Sigmoid colon (tissue), 6 donors: ENCODE measurements at regions not wholly inside any gene's neighbourhood (a gene's known extent, or its start where the extent isn't known, plus 50 kb on each side); places are given as distances from the start of the nearest gene placed in this dataset.

Source experiments
- DNase-seq: peaks from one replicate; pipeline ENCODE4 v3.0.0-alpha.2; 2019
- H3K27ac ChIP-seq, 4 donors: fragments of 200-600 bp; sonication (generic); one replicate each; pipeline ENCODE4 v1.5.1; 2016 to 2019; ENCODE audit warnings: mild to moderate bottlenecking in 1 of 4
- H3K27me3 ChIP-seq, 3 donors: fragments of 200-600 bp; sonication (generic); one replicate each; pipeline ENCODE4 v1.5.1; 2019; ENCODE audit warnings: mild to moderate bottlenecking in 1 of 3
- H3K36me3 ChIP-seq, 4 donors: fragments of 200-600 bp; sonication (generic); one replicate each; pipeline ENCODE4 v1.5.1; 2016 to 2019
- H3K4me1 ChIP-seq, 4 donors: fragments of 200-600 bp; sonication (generic); one replicate each; pipeline ENCODE4 v1.5.1; 2017 to 2019
- H3K4me3 ChIP-seq, 4 donors: fragments of 200-600 bp; sonication (generic); one replicate each; pipeline ENCODE4 v1.5.1; 2017 to 2019; ENCODE audit warnings: mild to moderate bottlenecking in 2 of 4, moderate library complexity in 1 of 4
- H3K9me3 ChIP-seq, 4 donors: fragments of 200-600 bp in 3 of 4; sonication (generic) in 3 of 4; one replicate each; pipeline versions ENCODE4 v1.5.1 to v1.6.1; 2013 to 2019
- CTCF ChIP-seq, 4 experiments: fragments of 450-650 bp in 3 of 4; fragments of 200-600 bp in 1 of 4; IDR thresholded peaks; one replicate each; pipeline ENCODE4 v1.5.1; 2016 to 2019; ENCODE audit warnings: antibody characterized with exemption in 4 of 4, mild to moderate bottlenecking in 3 of 4, moderate library complexity in 2 of 4
- EP300 ChIP-seq, 4 donors: sonication (generic); formaldehyde crosslinking; IDR thresholded peaks; one replicate each; pipeline ENCODE4 v1.6.1; 2017; ENCODE audit warnings: antibody characterized with exemption in 4 of 4
- POLR2A ChIP-seq, 2 donors: fragments of 450-650 bp; IDR thresholded peaks; one replicate each; pipeline ENCODE4 v1.6.1; 2016; ENCODE audit warnings: antibody characterized with exemption in 2 of 2, mild to moderate bottlenecking in 2 of 2, moderate library complexity in 2 of 2
- POLR2AphosphoS5 ChIP-seq, 4 donors: sonication (generic); formaldehyde crosslinking; IDR thresholded peaks; one replicate each; pipeline ENCODE4 v1.6.1; 2017; ENCODE audit warnings: antibody characterized with exemption in 4 of 4
- WGBS, 2 donors: extraction: QIAGEN DNeasy Blood & Tissue Kit; methylation state at CpG; one replicate each; pipeline ENCODE4 v1.1.7; 2013; 5-methylcytosine and 5-hydroxymethylcytosine counted together
- intact Hi-C: fragments of 100-400 bp; cut with DNase I; formaldehyde crosslinking; loops from one replicate; pipeline ENCODE4 v1.15.1; 2023
- donor health status: healthy with polysubstance abuse.
- donor health status: healthy.

- no peaks in the 10 kb centered on the region for H3K36me3 ChIP-seq
- intact Hi-C loops: no loop called here
- H3K4me3 ChIP-seq: no peak overlapping the region
- no peaks in the 10 kb centered on the region for H3K27me3 ChIP-seq
- H3K27ac ChIP-seq: no peak overlapping the region
- H3K9me3 ChIP-seq: no peaks in the 10 kb centered on the region
- no peak for TF ChIP-seq POLR2A (IDR thresholded peaks at IDR 0.05)
- no peak for TF ChIP-seq EP300 (IDR thresholded peaks at IDR 0.05)
- no peak for TF ChIP-seq POLR2AphosphoS5 (IDR thresholded peaks at IDR 0.05)
- no peak for TF ChIP-seq CTCF (IDR thresholded peaks at IDR 0.05)
- no peak for DNase-seq
- WGBS, 2 donors: 84 to 86% methylated on average over 5 of the region's 5 CpGs
- no peaks in the 10 kb centered on the region for H3K4me1 ChIP-seq
Measured at GRCh38 chr3:139808201-139808600, 126.8 kb upstream of the CLSTN2 start.

GRCh38 chr3:139803294-139803693 lies 125.5 kb upstream of the NMNAT3 start:
- Histone ChIP-seq H3K36me3 (no peaks in the 10 kb centered on the region), H3K4me1 (no peaks in the 10 kb centered on the region), H3K9me3 (no peaks in the 10 kb centered on the region), H3K27me3 (no peaks in the 10 kb centered on the region), H3K27ac (no peak overlapping the region), H3K4me3 (no peak overlapping the region)
- WGBS, 2 donors: 77 to 85% methylated on average over 3 of the region's 3 CpGs
- no peak for DNase-seq
- TF ChIP-seq POLR2AphosphoS5 (IDR thresholded peaks at IDR 0.05) (no peak), CTCF (IDR thresholded peaks at IDR 0.05) (no peak), POLR2A (IDR thresholded peaks at IDR 0.05) (no peak), EP300 (IDR thresholded peaks at IDR 0.05) (no peak)
- intact Hi-C loops: no loop called here

GRCh38 chr3:139797724-139798343 lies 120.1 kb upstream of the NMNAT3 start:
- TF ChIP-seq EP300 (IDR thresholded peaks at IDR 0.05) (no peak), POLR2AphosphoS5 (IDR thresholded peaks at IDR 0.05) (no peak), CTCF (IDR thresholded peaks at IDR 0.05) (no peak), POLR2A (IDR thresholded peaks at IDR 0.05) (no peak)
- Histone ChIP-seq H3K27me3 (no peaks in the 10 kb centered on the region), H3K4me3 (no peak overlapping the region), H3K9me3 (peaks cover 0 to 2% (median 0%) of the 10 kb centered on the region in 4 donors), H3K27ac (no peak overlapping the region), H3K4me1 (no peaks in the 10 kb centered on the region), H3K36me3 (no peaks in the 10 kb centered on the region)
- no peak for DNase-seq
- intact Hi-C loops: no loop called here
- 35 to 40% methylated on average over 8 of the region's 8 CpGs for WGBS, 2 donors

GRCh38 chr3:139794469-139795265 lies 116.9 kb upstream of the NMNAT3 start:
- WGBS, 2 donors: 44 to 70% methylated on average over 6 of the region's 6 CpGs
- TF ChIP-seq POLR2A (IDR thresholded peaks at IDR 0.05): no peak
- no peak for TF ChIP-seq CTCF (IDR thresholded peaks at IDR 0.05)
- TF ChIP-seq EP300 (IDR thresholded peaks at IDR 0.05): no peak
- no peak for TF ChIP-seq POLR2AphosphoS5 (IDR thresholded peaks at IDR 0.05)
- H3K27me3 ChIP-seq: no peaks in the 10 kb centered on the region
- H3K4me1 ChIP-seq: no peaks in the 10 kb centered on the region
- no peaks in the 10 kb centered on the region for H3K36me3 ChIP-seq
- DNase-seq: no peak
- H3K9me3 ChIP-seq: peaks cover 0 to 2% (median 0%) of the 10 kb centered on the region in 4 donors
- H3K27ac ChIP-seq: no peak overlapping the region
- intact Hi-C loops: no loop called here
- H3K4me3 ChIP-seq: no peak overlapping the region
